PFSK-1 (cell line): ENCODE measurements at regions not wholly inside any gene's neighbourhood (a gene's known extent, or its start where the extent isn't known, plus 50 kb on each side); places are given as distances from the start of the nearest gene placed in this dataset.

Experiments
- POLR2AphosphoS5 ChIP-seq: IDR thresholded peaks from 2 replicates; pipeline ENCODE4 v1.6.1; 2012; ENCODE audit warnings: low read depth, mild to moderate bottlenecking, control low read depth, low read length, moderate library complexity
- REST ChIP-seq, 2 experiments: IDR thresholded peaks; 2 replicates each; pipeline versions ENCODE4 v1.6.1 to v1.8.0; 2011 to 2012; ENCODE audit warnings: low read depth in 2 of 2, low read length in 2 of 2, control low read depth in 1 of 2, inconsistent platforms in 1 of 2, mild to moderate bottlenecking in 1 of 2, moderate library complexity in 1 of 2; ENCODE audit not compliant: insufficient read depth in 1 of 2
- SIN3A ChIP-seq: IDR thresholded peaks from 2 replicates; pipeline ENCODE4 v1.6.1; 2012; ENCODE audit warnings: mild to moderate bottlenecking, low read length, moderate library complexity, borderline replicate concordance; ENCODE audit not compliant: insufficient read depth

DNA sequence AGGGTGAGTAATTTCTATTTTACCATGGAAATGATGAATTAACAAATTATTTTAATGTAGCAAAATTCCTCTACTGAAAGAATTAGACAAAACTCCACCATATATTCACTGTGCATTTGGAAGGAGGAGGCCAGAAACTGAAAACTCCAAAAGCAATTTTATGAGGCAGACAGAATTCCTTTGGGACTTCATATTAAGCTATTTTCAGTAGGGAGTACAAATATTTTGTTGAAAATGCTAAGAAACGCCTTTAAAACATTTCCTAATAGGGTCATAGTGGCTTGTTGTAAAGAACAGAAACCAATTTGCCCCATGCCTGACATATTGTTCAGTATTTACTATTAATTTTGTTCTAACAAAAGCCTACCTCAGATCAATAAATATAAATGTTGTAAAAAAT, 117.8 kb downstream of the TES start:
- no peak for TF ChIP-seq POLR2AphosphoS5
- TF ChIP-seq SIN3A, result no peak
- TF ChIP-seq REST (IDR thresholded peaks at IDR 0.05; ENCODE audit: insufficient read depth in 1 of 2, low read depth in 2 of 2, low read length in 2 of 2), result no peak
